PC-3 (cell line): ENCODE measurements at regions not wholly inside any gene's neighbourhood (a gene's known extent, or its start where the extent isn't known, plus 50 kb on each side); places are given as distances from the start of the nearest gene placed in this dataset.

Experiments used
- ATAC-seq: fragments of 200-7000 bp; cut with Tn5 transposase; 2 replicates; pipeline ENCODE4 v1.9.1; 2020; ENCODE audit warnings: mild to moderate bottlenecking, moderate library complexity
- BruUV-seq: library from RNA; stranded (reverse); fragments of 400-500 nt; replicated peaks from 2 replicates; lab custom pipeline; 2021; lab: Mats Ljungman, UMichigan
- CTCF ChIA-PET: fragments of 300-600 bp; sonication (Branson Sonifier 250); formaldehyde crosslinking; loops from one replicate; lab custom pipeline; 2022; ENCODE audit warnings: antibody characterized with exemption; lab: Charles Lee
- POLR2A ChIA-PET: fragments of 300-600 bp; sonication (Branson Sonifier 250); formaldehyde crosslinking; loops from one replicate; lab custom pipeline; 2022; ENCODE audit warnings: antibody characterized with exemption; ENCODE audit not compliant: unreplicated experiment; lab: Charles Lee
- DNase-seq: peaks from one replicate; pipeline ENCODE4 v3.0.0-alpha.2; 2015
- H2AFZ ChIP-seq: fragments of 300-600 bp; sonication (generic); 2 replicates; pipeline ENCODE4 v1.6.0; 2016; ENCODE audit warnings: antibody characterized with exemption, low read length
- H3F3A ChIP-seq: fragments of 300-600 bp; sonication (generic); one replicate; pipeline ENCODE4 v1.6.0; 2017; ENCODE audit warnings: antibody characterized with exemption, low read length, control low read depth, mild to moderate bottlenecking; ENCODE audit not compliant: unreplicated experiment
- H3K27ac ChIP-seq: fragments of 300-600 bp; sonication (generic); 2 replicates; pipeline ENCODE4 v1.5.1; 2016; ENCODE audit warnings: mild to moderate bottlenecking, low read length
- H3K27me3 ChIP-seq: fragments of 300-600 bp; sonication (generic); 2 replicates; pipeline ENCODE4 v1.6.1; 2016; ENCODE audit warnings: low read length, mixed read lengths
- H3K36me3 ChIP-seq: fragments of 300-600 bp; sonication (generic); 2 replicates; pipeline ENCODE4 v1.6.1; 2016; ENCODE audit warnings: low read depth, mixed run types, low read length, mixed read lengths
- H3K4me1 ChIP-seq: fragments of 300-600 bp; sonication (generic); 2 replicates; pipeline ENCODE4 v1.5.1; 2016; ENCODE audit warnings: low read length; ENCODE audit not compliant: insufficient read depth
- H3K4me2 ChIP-seq: fragments of 300-600 bp; sonication (generic); 2 replicates; pipeline ENCODE4 v1.6.0; 2016; ENCODE audit warnings: low read length
- H3K4me3 ChIP-seq: fragments of 300-600 bp; sonication (generic); 2 replicates; pipeline ENCODE4 v1.5.1; 2016; ENCODE audit warnings: mild to moderate bottlenecking, low read length, mixed read lengths
- H3K79me2 ChIP-seq: fragments of 300-600 bp; sonication (generic); 2 replicates; pipeline ENCODE4 v1.6.1; 2017; ENCODE audit warnings: low read length, mixed read lengths
- H3K9ac ChIP-seq: fragments of 300-600 bp; sonication (generic); 2 replicates; pipeline ENCODE4 v1.6.0; 2016; ENCODE audit warnings: mild to moderate bottlenecking, low read length
- H3K9me2 ChIP-seq: fragments of 300-600 bp; sonication (generic); replicated peaks from 2 replicates; pipeline ENCODE4 v1.6.1; 2016; ENCODE audit warnings: mixed run types, low read length, mixed read lengths
- H3K9me3 ChIP-seq: fragments of 300-600 bp; sonication (generic); 2 replicates; pipeline ENCODE4 v1.6.1; 2016; ENCODE audit warnings: low read length, mixed read lengths
- H4K20me1 ChIP-seq: fragments of 300-600 bp; sonication (generic); 2 replicates; pipeline ENCODE4 v1.6.1; 2016; ENCODE audit warnings: low read length, mixed read lengths
- EZH2 ChIP-seq: fragments of 300-600 bp; sonication (generic); IDR thresholded peaks from one replicate; pipeline ENCODE4 v1.6.1; 2017; ENCODE audit warnings: antibody characterized with exemption, mild to moderate bottlenecking, low read length; ENCODE audit not compliant: unreplicated experiment
- EZH2phosphoT487 ChIP-seq: fragments of 300-600 bp; sonication (generic); IDR thresholded peaks from 2 replicates; pipeline ENCODE4 v1.6.1; 2018; ENCODE audit warnings: mild to moderate bottlenecking, antibody characterized with exemption, low read length, borderline replicate concordance
- intact Hi-C: fragments of 100-400 bp; cut with micrococcal nuclease; formaldehyde crosslinking; loops from 2 replicates; pipeline ENCODE4 v1.9.0; 2023
- TF ChIP-seq, protein P1 (sequence below): fragments of 300-600 bp; sonication (generic); conservative IDR thresholded peaks from 2 replicates; pipeline ENCODE4 v1.5.1; 2017; ENCODE audit warnings: antibody characterized with exemption, low read depth, mild to moderate bottlenecking, low read length

DNA sequence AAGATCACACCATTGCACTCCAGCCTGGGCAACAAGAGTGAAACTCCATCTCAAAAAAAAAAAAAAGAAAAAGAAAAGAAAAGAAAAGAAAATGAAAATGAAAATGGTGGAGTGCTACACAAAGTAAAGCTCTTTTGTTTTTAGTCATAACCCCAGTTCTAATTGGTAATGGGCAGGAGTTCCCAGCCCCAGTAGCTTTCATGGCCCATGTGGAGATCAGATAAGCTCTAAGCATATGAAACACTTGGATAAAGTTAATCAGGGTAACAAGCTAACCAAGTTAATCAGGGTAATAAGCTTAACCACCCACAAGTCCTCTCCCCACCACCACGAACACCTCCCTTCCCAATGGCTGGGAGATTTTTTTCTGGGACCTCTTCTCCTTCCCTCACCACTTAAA, 240.8 kb downstream of the BCL11A start:
- POLR2A ChIA-PET, result interaction anchor here (0.7 kb wide), 1 partner anchor 47 kb away, joined by 7 read pairs; no protein-coding TSS in a partner anchor
- Histone ChIP-seq H2AFZ (no peak overlapping the region), H3K27ac (no peak overlapping the region), H3K27me3 (peaks cover 29% of the 10 kb centered on the region), H3K9me3 (no peaks in the 10 kb centered on the region), H3K9ac (no peak overlapping the region), H3K4me2 (no peak overlapping the region), H3K4me1 (no peaks in the 10 kb centered on the region), H3K36me3 (no peaks in the 10 kb centered on the region), H3K4me3 (no peak overlapping the region), H4K20me1 (no peaks in the 10 kb centered on the region), H3K9me2 (no peaks in the 10 kb centered on the region), H3F3A (no peaks in the 10 kb centered on the region), H3K79me2 (no peaks in the 10 kb centered on the region)
- TF ChIP-seq, protein P1, sequence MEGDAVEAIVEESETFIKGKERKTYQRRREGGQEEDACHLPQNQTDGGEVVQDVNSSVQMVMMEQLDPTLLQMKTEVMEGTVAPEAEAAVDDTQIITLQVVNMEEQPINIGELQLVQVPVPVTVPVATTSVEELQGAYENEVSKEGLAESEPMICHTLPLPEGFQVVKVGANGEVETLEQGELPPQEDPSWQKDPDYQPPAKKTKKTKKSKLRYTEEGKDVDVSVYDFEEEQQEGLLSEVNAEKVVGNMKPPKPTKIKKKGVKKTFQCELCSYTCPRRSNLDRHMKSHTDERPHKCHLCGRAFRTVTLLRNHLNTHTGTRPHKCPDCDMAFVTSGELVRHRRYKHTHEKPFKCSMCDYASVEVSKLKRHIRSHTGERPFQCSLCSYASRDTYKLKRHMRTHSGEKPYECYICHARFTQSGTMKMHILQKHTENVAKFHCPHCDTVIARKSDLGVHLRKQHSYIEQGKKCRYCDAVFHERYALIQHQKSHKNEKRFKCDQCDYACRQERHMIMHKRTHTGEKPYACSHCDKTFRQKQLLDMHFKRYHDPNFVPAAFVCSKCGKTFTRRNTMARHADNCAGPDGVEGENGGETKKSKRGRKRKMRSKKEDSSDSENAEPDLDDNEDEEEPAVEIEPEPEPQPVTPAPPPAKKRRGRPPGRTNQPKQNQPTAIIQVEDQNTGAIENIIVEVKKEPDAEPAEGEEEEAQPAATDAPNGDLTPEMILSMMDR, result no peak
- TF ChIP-seq EZH2 (no peak), EZH2phosphoT487 (no peak)
- no TSS peak for BruUV-seq
- ATAC-seq (no peak), DNase-seq (no peak)
- intact Hi-C loops, result no loop called here
- CTCF ChIA-PET, result no interaction called here

DNA sequence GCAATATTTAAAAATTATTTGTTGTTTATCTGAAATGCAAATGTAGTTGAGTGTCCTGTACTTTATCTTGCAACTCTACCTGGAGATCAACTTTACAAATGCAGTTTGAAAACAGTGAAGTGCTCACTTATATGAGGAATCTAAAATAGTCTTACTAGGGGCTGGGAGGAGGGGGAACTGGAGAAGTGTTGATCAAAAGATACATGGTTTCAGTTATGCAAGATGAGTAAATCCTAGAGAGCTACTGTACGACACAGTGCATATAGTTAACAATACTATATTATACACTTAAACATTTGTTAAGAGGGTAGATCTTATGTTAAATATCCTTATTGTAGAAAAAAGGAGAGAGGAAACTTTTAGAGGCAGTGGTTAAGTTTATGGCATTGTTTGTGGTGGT, 241.9 kb downstream of the BCL11A start:
- DNase-seq, result no peak
- ChIA-PET POLR2A (no interaction called here), CTCF (no interaction called here)
- Histone ChIP-seq H4K20me1 (no peaks in the 10 kb centered on the region), H2AFZ (no peak overlapping the region), H3F3A (no peaks in the 10 kb centered on the region), H3K27me3 (peaks cover 30% of the 10 kb centered on the region), H3K9me3 (no peaks in the 10 kb centered on the region), H3K4me1 (no peaks in the 10 kb centered on the region), H3K79me2 (no peaks in the 10 kb centered on the region), H3K4me3 (no peak overlapping the region), H3K27ac (no peak overlapping the region), H3K9ac (no peak overlapping the region), H3K4me2 (no peak overlapping the region), H3K9me2 (no peaks in the 10 kb centered on the region), H3K36me3 (no peaks in the 10 kb centered on the region)
- no TSS peak for BruUV-seq
- intact Hi-C loops, result no loop called here
- TF ChIP-seq, protein P1, result no peak
- TF ChIP-seq EZH2, result no peak
- TF ChIP-seq EZH2phosphoT487, result no peak
- no peak for ATAC-seq

DNA sequence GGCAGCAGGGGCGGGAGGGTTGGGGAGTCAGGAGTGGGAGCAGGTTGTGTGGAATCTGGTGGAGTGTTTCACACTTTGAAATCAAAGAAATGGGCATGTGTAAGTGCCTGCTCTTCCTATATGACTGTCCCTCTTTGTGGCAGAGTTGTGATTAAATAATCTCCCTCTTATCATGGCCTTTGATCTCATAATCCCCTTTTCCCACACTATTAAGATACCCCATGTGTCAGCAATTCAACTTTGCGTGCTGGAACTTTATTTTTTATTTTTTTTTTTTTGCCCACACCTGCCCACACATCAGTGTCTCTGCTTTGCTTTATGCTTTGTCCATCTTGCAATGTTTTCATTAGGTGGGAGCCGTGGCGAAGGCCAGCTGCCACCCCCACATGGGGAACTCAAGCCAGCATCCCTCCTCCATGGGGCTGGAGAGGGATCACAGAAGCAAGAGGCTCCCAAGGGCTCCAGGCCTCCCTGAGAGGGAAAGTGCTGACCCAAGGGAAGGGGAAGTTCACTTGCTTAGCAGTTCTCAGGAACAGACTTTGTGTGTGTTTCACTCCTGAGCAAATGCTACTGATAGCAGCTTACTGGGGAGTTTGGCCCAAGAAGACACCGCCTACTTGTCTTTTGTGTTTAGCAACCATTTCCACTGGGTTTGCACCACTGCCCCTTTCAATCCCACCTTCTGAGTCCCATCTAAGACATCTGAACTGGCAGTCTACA, 243.4 kb downstream of the BCL11A start:
- H3K4me1 ChIP-seq, result no peaks in the 10 kb centered on the region
- no peak overlapping the region for H3K4me2 ChIP-seq
- no TSS peak for BruUV-seq
- no peaks in the 10 kb centered on the region for H3K9me2 ChIP-seq
- DNase-seq (no peak), ATAC-seq (no peak)
- H3K9me3 ChIP-seq, result no peaks in the 10 kb centered on the region
- H4K20me1 ChIP-seq, result no peaks in the 10 kb centered on the region
- POLR2A ChIA-PET, result no interaction called here
- intact Hi-C loops, result no loop called here
- TF ChIP-seq EZH2phosphoT487 (no peak), EZH2 (no peak)
- TF ChIP-seq, protein P1, result no peak
- no peak overlapping the region for H2AFZ ChIP-seq
- CTCF ChIA-PET, result no interaction called here
- H3K27me3 ChIP-seq, result peaks cover 37% of the 10 kb centered on the region
- H3F3A ChIP-seq, result no peaks in the 10 kb centered on the region
- no peaks in the 10 kb centered on the region for H3K36me3 ChIP-seq
- H3K9ac ChIP-seq, result no peak overlapping the region
- H3K4me3 ChIP-seq, result no peak overlapping the region
- no peak overlapping the region for H3K27ac ChIP-seq
- H3K79me2 ChIP-seq, result no peaks in the 10 kb centered on the region
